Stomach (tissue), 8 donors: ENCODE measurements at regions not wholly inside any gene's neighbourhood (a gene's known extent, or its start where the extent isn't known, plus 50 kb on each side); places are given as distances from the start of the nearest gene placed in this dataset.
"Not testable (repeated sequence)": the region's sequence is repeated elsewhere in the genome, so short reads cannot be mapped to it uniquely, and the experiment has no call there.

Source experiments
- DNase-seq, 2 donors: peaks; one replicate each; pipeline versions ENCODE4 v3.0.0 to v3.0.0-alpha.2; 2013 to 2019
- H3K27ac ChIP-seq, 5 donors: fragments of 200-600 bp in 4 of 5; sonication (generic) in 4 of 5; one replicate each; pipeline ENCODE4 v1.5.1; 2013 to 2019; ENCODE audit warnings: mild to moderate bottlenecking in 1 of 5, moderate library complexity in 1 of 5
- H3K27me3 ChIP-seq, 3 donors: fragments of 200-600 bp; sonication (generic); one replicate each; pipeline ENCODE4 v1.5.1; 2017 to 2019; ENCODE audit warnings: mixed run types in 1 of 3
- H3K36me3 ChIP-seq, 4 donors: fragments of 200-600 bp; sonication (generic); 1 replicate in 3 of 4; 2 replicates in 1 of 4; pipeline ENCODE4 v1.5.1; 2016 to 2019
- H3K4me1 ChIP-seq, 4 donors: fragments of 200-600 bp; sonication (generic); one replicate each; pipeline ENCODE4 v1.5.1; 2016 to 2019
- H3K4me3 ChIP-seq, 4 donors: fragments of 200-600 bp; sonication (generic) in 3 of 4; one replicate each; pipeline ENCODE4 v1.5.1; 2016 to 2019; ENCODE audit warnings: mild to moderate bottlenecking in 1 of 4
- H3K9me3 ChIP-seq, 4 donors: fragments of 200-600 bp; sonication (generic); one replicate each; pipeline ENCODE4 v1.5.1; 2016 to 2019
- CTCF ChIP-seq, 7 experiments: fragments of 450-650 bp in 4 of 7; fragments of 200-600 bp in 3 of 7; sonication (generic) in 3 of 7; IDR thresholded peaks; one replicate each; pipeline ENCODE4 v1.5.1; 2016 to 2019; ENCODE audit warnings: antibody characterized with exemption in 7 of 7, control low read depth in 2 of 7, mild to moderate bottlenecking in 1 of 7
- EP300 ChIP-seq: sonication (generic); formaldehyde crosslinking; IDR thresholded peaks from one replicate; pipeline ENCODE4 v1.6.1; 2017; ENCODE audit warnings: antibody characterized with exemption
- POLR2A ChIP-seq, 4 donors: fragments of 450-650 bp; IDR thresholded peaks; one replicate each; pipeline ENCODE4 v1.6.1; 2016; ENCODE audit warnings: antibody characterized with exemption in 4 of 4, control low read depth in 2 of 4, mild to moderate bottlenecking in 1 of 4, moderate library complexity in 1 of 4
- POLR2AphosphoS5 ChIP-seq, 3 donors: sonication (generic); formaldehyde crosslinking; IDR thresholded peaks; one replicate each; pipeline ENCODE4 v1.6.1; 2016; ENCODE audit warnings: antibody characterized with exemption in 3 of 3
- WGBS, 5 donors: extraction: QIAGEN DNeasy Blood & Tissue Kit in 3 of 5; methylation state at CpG; one replicate each; pipeline versions ENCODE4 v1.1.5 to v1.1.7; 2013 to 2018; 5-methylcytosine and 5-hydroxymethylcytosine counted together
- intact Hi-C: fragments of 100-400 bp; cut with DNase I; formaldehyde crosslinking; loops from one replicate; pipeline ENCODE4 v1.15.1; 2023; ENCODE audit warnings: low total_unique reads
- donor health status: healthy with polysubstance abuse.
- donor health status: Bipolar disorder and iron deficiency.
- donor health status: healthy.

- peak in 1 of 2 donors; percentile 71 for DNase-seq
Observed at GRCh38 chr14:101665478-101666078, 95.9 kb upstream of the PPP2R5C start.

DNA sequence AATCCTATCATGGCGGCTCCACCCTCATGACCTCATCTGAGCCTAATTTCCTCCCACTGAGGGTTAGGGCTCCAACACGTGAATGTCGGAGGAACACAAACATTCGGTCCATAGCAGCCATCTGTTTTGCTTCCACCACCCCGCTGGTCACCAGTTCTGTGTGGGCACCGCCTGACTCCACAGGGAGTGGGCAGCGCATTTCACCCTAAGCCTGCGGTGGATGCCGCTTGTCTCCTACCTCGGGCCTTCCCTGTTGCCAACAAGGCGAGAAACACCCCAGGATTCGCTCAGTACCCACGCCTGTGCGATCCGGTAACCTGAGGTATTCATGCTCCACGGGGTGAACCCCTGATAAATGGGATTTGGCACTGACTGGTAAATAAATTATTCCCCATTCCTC, 95.2 kb upstream of the PPP2R5C start:
- no peak for TF ChIP-seq POLR2A (IDR thresholded peaks at IDR 0.05)
- no peak for TF ChIP-seq POLR2AphosphoS5 (IDR thresholded peaks at IDR 0.05)
- TF ChIP-seq EP300 = no peak
- no peak for TF ChIP-seq CTCF (IDR thresholded peaks at IDR 0.05)
- intact Hi-C loops = no loop called here
- WGBS, 5 donors = 82 to 88% (median 86%) methylated on average over 16 of the region's 16 CpGs
- peaks cover 0 to 27% (median 21%) of the 10 kb centered on the region in 4 donors for H3K9me3 ChIP-seq
- no peak for DNase-seq
- H3K4me3 ChIP-seq = no peak overlapping the region
- H3K27me3 ChIP-seq = peaks cover 0 to 37% (median 15%) of the 10 kb centered on the region in 3 donors
- H3K36me3 ChIP-seq = no peaks in the 10 kb centered on the region
- no peaks in the 10 kb centered on the region for H3K4me1 ChIP-seq
- no peak overlapping the region for H3K27ac ChIP-seq

More at GRCh38 chr14:101665478-101666078, 95.9 kb upstream of the PPP2R5C start:
- Histone ChIP-seq H3K4me3 (no peak overlapping the region), H3K27me3 (peaks cover 0 to 44% (median 15%) of the 10 kb centered on the region in 3 donors), H3K27ac (no peak overlapping the region), H3K9me3 (peaks cover 0 to 21% (median 18%) of the 10 kb centered on the region in 4 donors), H3K36me3 (no peaks in the 10 kb centered on the region), H3K4me1 (no peaks in the 10 kb centered on the region)
- WGBS, 5 donors = 30 to 40% (median 38%) methylated on average over 3 of the region's 3 CpGs
- intact Hi-C loops = no loop called here
- TF ChIP-seq POLR2A (IDR thresholded peaks at IDR 0.05) (no peak), CTCF (IDR thresholded peaks at IDR 0.05) (peak in 1 of 7 experiments; percentile 20)

- H3K27me3 ChIP-seq = peaks cover 0 to 29% (median 15%) of the 10 kb centered on the region in 3 donors
- no peak overlapping the region for H3K27ac ChIP-seq
- peaks cover 0 to 27% (median 21%) of the 10 kb centered on the region in 4 donors for H3K9me3 ChIP-seq
- DNase-seq = no peak
- TF ChIP-seq POLR2A (IDR thresholded peaks at IDR 0.05) = no peak
- intact Hi-C loops = no loop called here
- no peaks in the 10 kb centered on the region for H3K36me3 ChIP-seq
- no peak overlapping the region for H3K4me3 ChIP-seq
- H3K4me1 ChIP-seq = no peaks in the 10 kb centered on the region
Observed at GRCh38 chr14:101669629-101670028, 91.9 kb upstream of the PPP2R5C start.

DNA sequence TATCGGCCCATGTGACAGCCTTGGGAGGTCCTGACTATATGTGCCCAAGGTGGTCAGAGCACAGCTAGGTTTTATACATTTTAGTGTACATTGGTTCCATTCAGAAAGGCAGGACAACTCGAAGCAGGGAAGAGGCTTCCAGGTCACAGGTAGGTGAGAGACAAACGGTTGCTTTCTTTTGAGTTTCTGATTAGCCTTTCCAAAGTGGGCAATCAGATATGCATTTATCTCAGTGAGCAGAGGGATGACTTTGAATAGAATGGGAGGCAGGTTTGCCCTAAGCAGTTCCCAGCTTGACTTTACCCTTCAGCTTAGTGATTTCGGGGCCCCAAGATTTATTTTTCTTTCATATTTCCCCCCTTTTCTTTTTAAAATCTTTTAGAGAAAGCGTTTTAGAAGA, 87.6 kb upstream of the PPP2R5C start:
- Histone ChIP-seq H3K27me3 (no peaks in the 10 kb centered on the region), H3K4me1 (no peaks in the 10 kb centered on the region), H3K4me3 (no peak overlapping the region), H3K36me3 (no peaks in the 10 kb centered on the region), H3K27ac (no peak overlapping the region), H3K9me3 (peaks cover 0 to 23% (median 18%) of the 10 kb centered on the region in 4 donors)
- TF ChIP-seq POLR2A (IDR thresholded peaks at IDR 0.05) (no peak), CTCF (IDR thresholded peaks at IDR 0.05) (no peak), POLR2AphosphoS5 (IDR thresholded peaks at IDR 0.05) (no peak), EP300 (no peak)
- intact Hi-C loops = no loop called here
- WGBS, 5 donors = 61 to 69% (median 68%) methylated on average over 5 of the region's 5 CpGs
- DNase-seq = no peak

- H3K9me3 ChIP-seq, H3K4me1 ChIP-seq, H3K4me3 ChIP-seq, DNase-seq, H3K27ac ChIP-seq, H3K27me3 ChIP-seq, intact Hi-C loops, H3K36me3 ChIP-seq: not testable (repeated sequence)
- 86 to 100% (median 91%) methylated on average over 1 to 2 of the region's 2 CpGs for WGBS, 5 donors
Observed at GRCh38 chr14:101675835-101676234, 85.7 kb upstream of the PPP2R5C start.

GRCh38 chr14:101677912-101678327, 83.6 kb upstream of the PPP2R5C start:
- DNase-seq, H3K4me3 ChIP-seq, H3K4me1 ChIP-seq, intact Hi-C loops, H3K27me3 ChIP-seq, H3K9me3 ChIP-seq, H3K36me3 ChIP-seq, H3K27ac ChIP-seq: not testable (repeated sequence)
- WGBS, 5 donors = 72 to 83% (median 82%) methylated on average over 11 of the region's 11 CpGs
